Smooth muscle cell (in vitro differentiated cells): ENCODE measurements at regions not wholly inside any gene's neighbourhood (a gene's known extent, or its start where the extent isn't known, plus 50 kb on each side); places are given as distances from the start of the nearest gene placed in this dataset.

Experiments
- DNase-seq: peaks from one replicate; lab custom pipeline; 2025; ENCODE audit not compliant: unreplicated experiment; lab: John Stamatoyannopoulos, UW
- H2AFZ ChIP-seq: fragments of 200-600 bp; sonication (generic); 2 replicates; pipeline ENCODE4 v1.6.0; 2016; ENCODE audit warnings: antibody characterized with exemption, low read depth, mild to moderate bottlenecking
- H3F3A ChIP-seq: fragments of 200-600 bp; sonication (generic); 2 replicates; pipeline ENCODE4 v1.6.0; 2017; ENCODE audit warnings: antibody characterized with exemption, low read depth
- H3K27ac ChIP-seq: fragments of 200-600 bp; sonication (generic); 2 replicates; pipeline ENCODE4 v1.5.1; 2016; ENCODE audit warnings: low read depth, mild to moderate bottlenecking
- H3K27me3 ChIP-seq: fragments of 200-600 bp; sonication (generic); 2 replicates; pipeline ENCODE4 v1.6.1; 2016; ENCODE audit warnings: low read depth, mild to moderate bottlenecking
- H3K36me3 ChIP-seq: fragments of 200-600 bp; sonication (generic); 2 replicates; pipeline ENCODE4 v1.5.1; 2016; ENCODE audit warnings: low read depth
- H3K4me1 ChIP-seq: fragments of 200-600 bp; sonication (generic); 2 replicates; pipeline ENCODE4 v1.5.1; 2016; ENCODE audit warnings: low read depth
- H3K4me2 ChIP-seq: fragments of 200-600 bp; sonication (generic); 2 replicates; pipeline ENCODE4 v1.6.0; 2016; ENCODE audit warnings: mild to moderate bottlenecking
- H3K4me3 ChIP-seq: fragments of 200-600 bp; sonication (generic); 2 replicates; pipeline ENCODE4 v1.5.1; 2016; ENCODE audit warnings: mild to moderate bottlenecking
- H3K79me2 ChIP-seq: fragments of 200-600 bp; sonication (generic); 2 replicates; pipeline ENCODE4 v1.6.0; 2016; ENCODE audit warnings: low read depth, mild to moderate bottlenecking
- H3K9ac ChIP-seq: fragments of 200-600 bp; sonication (generic); 2 replicates; pipeline ENCODE4 v1.6.0; 2016; ENCODE audit warnings: low read depth
- H3K9me3 ChIP-seq: fragments of 200-600 bp; sonication (generic); replicated peaks from 2 replicates; pipeline ENCODE4 v1.5.1; 2016; ENCODE audit warnings: low read depth
- H4K20me1 ChIP-seq: fragments of 200-600 bp; sonication (generic); 2 replicates; pipeline ENCODE4 v1.6.0; 2016; ENCODE audit warnings: low read depth
- WGBS: methylation state at CpG from one replicate; pipeline ENCODE4 v1.1.7; 2016; ENCODE audit warnings: low lambda C conversion rate; 5-methylcytosine and 5-hydroxymethylcytosine counted together
- TF ChIP-seq, protein P1 (sequence below): fragments of 200-600 bp; sonication (generic); IDR thresholded peaks from 2 replicates; pipeline ENCODE4 v1.5.1; 2017; ENCODE audit warnings: borderline replicate concordance, mild to moderate bottlenecking, antibody characterized with exemption; ENCODE audit not compliant: insufficient read depth, poor library complexity, severe bottlenecking

DNA sequence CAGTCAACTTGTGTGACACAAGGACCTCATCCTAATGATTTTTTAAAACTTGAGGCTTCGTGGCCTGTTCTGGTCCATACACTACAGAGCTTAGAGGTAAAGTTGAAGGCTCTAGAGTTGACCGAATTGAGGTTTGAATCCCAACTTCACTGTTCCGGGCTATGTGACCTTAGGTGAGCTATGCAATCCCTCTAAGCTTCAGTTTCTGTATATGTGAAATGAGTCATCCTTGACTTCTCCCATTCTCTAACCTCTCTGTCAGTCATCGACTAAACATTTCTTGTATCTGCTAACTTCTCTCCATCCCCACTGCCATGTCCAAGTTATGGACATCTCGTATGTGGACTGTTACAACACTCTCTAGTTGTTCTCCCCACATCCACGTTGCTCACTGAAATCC lies 178.2 kb upstream of the TMEM45B start:
- WGBS = 60% methylated on average over 6 of the region's 6 CpGs
- H3K4me1 ChIP-seq = peaks cover 8% of the 10 kb centered on the region
- no peak for DNase-seq
- no peak overlapping the region for H2AFZ ChIP-seq
- no peaks in the 10 kb centered on the region for H4K20me1 ChIP-seq
- H3K27me3 ChIP-seq = no peaks in the 10 kb centered on the region
- no peaks in the 10 kb centered on the region for H3K9me3 ChIP-seq
- H3K79me2 ChIP-seq = no peaks in the 10 kb centered on the region
- H3K9ac ChIP-seq = peak overlapping the region; percentile 39
- no peaks in the 10 kb centered on the region for H3K36me3 ChIP-seq
- H3K27ac ChIP-seq = peak overlapping the region; percentile 87
- peaks cover 13% of the 10 kb centered on the region for H3F3A ChIP-seq
- TF ChIP-seq, protein P1, sequence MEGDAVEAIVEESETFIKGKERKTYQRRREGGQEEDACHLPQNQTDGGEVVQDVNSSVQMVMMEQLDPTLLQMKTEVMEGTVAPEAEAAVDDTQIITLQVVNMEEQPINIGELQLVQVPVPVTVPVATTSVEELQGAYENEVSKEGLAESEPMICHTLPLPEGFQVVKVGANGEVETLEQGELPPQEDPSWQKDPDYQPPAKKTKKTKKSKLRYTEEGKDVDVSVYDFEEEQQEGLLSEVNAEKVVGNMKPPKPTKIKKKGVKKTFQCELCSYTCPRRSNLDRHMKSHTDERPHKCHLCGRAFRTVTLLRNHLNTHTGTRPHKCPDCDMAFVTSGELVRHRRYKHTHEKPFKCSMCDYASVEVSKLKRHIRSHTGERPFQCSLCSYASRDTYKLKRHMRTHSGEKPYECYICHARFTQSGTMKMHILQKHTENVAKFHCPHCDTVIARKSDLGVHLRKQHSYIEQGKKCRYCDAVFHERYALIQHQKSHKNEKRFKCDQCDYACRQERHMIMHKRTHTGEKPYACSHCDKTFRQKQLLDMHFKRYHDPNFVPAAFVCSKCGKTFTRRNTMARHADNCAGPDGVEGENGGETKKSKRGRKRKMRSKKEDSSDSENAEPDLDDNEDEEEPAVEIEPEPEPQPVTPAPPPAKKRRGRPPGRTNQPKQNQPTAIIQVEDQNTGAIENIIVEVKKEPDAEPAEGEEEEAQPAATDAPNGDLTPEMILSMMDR = no peak
- peak overlapping the region; percentile 13 for H3K4me2 ChIP-seq
- no peak overlapping the region for H3K4me3 ChIP-seq

DNA sequence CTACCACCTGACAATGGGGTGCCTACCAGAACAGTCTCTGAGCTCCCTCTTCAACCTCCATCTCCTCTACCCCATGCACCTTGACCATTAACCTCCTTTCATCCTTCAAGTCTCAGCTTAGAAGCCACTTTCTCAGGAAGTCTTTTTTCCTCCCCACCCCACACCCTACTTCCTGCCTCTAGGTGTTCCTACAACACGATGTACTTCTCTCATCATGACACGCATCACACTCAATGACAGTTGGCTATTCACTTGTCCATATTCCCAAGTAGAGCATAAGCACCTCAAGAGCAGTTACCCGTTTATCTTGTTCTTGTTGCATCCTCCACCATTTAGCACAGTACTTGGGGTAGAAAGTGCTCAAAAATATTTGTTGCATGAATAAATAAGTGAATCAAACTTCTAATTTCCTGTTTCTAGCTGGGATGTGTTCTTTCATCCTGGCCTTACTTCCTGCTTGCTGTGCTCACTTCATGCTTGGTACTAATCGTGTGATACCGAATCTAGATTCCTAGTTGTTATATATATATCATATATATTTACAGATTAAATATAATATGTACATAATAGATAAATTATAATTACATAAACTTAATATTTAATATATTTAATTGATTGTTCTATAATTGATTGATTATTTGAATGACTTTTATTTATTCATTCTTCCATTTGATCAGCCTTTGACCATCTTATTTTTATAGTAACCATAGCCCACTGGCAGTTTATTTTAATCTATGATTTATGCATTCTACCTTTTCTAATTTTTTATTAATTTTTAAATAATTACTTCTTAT lies 177.5 kb upstream of the TMEM45B start:
- H2AFZ ChIP-seq = no peak overlapping the region
- 86% methylated on average over 5 of the region's 5 CpGs for WGBS

DNA sequence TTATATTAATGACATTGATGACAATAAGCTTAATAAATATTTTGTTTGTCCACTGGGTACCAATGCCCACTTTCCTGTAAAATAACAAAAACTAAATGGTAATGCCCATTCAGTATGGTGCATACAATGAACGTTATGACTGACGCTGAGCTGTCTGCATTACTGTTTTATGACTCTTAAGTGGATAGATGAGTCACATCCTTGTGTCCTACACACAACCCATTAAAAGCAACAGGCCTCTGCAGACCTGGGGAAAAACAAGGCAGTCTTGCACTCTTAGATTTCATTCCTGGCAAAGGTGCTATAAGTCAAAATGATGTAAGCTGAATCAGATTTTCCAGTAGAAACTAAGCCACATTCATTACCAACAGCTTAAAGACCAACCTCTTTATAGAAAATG lies 176.3 kb upstream of the TMEM45B start:
- TF ChIP-seq, protein P1 = no peak
- Histone ChIP-seq H3K36me3 (no peaks in the 10 kb centered on the region), H3K27ac (peak overlapping the region; percentile 91), H3K4me1 (peaks cover 8% of the 10 kb centered on the region), H3K9ac (peak overlapping the region; percentile 59), H4K20me1 (no peaks in the 10 kb centered on the region), H2AFZ (no peak overlapping the region), H3K79me2 (no peaks in the 10 kb centered on the region), H3F3A (peaks cover 13% of the 10 kb centered on the region), H3K27me3 (no peaks in the 10 kb centered on the region), H3K4me2 (peak overlapping the region; percentile 73), H3K9me3 (no peaks in the 10 kb centered on the region), H3K4me3 (no peak overlapping the region)
- WGBS = 1% methylated on average over 2 of the region's 2 CpGs
- no peak for DNase-seq

More for the DNA sequence above, 177.5 kb upstream of the TMEM45B start:
- TF ChIP-seq, protein P1 = no peak
- Histone ChIP-seq H3K9ac (peak overlapping the region; percentile 58), H3K27ac (peak overlapping the region; percentile 91), H3K9me3 (no peaks in the 10 kb centered on the region), H3K79me2 (no peaks in the 10 kb centered on the region), H3K36me3 (no peaks in the 10 kb centered on the region), H3F3A (peaks cover 13% of the 10 kb centered on the region), H3K4me3 (no peak overlapping the region), H3K4me1 (peaks cover 8% of the 10 kb centered on the region), H4K20me1 (no peaks in the 10 kb centered on the region), H3K4me2 (no peak overlapping the region), H3K27me3 (no peaks in the 10 kb centered on the region)
- no peak for DNase-seq

DNA sequence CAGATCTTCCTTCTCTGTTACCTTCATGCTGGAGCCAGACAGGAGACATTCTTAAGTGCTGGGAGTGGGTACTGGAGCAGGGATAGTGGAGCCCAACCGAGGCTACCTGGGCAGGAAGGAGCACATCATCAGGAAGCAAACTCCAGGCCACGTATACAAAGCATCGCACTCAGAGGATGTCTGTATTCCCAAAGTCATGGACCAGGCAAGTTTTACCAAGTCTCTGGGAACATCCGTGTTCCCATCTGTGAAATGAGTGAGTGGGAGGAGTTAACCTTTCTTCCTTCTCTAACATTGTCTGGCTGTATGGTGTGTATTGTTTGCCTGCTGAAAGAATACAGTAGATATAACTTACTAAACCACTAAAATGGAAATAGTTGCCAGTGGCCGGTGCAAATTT lies 175.0 kb upstream of the TMEM45B start:
- Histone ChIP-seq H3K27me3 (no peaks in the 10 kb centered on the region), H3K36me3 (no peaks in the 10 kb centered on the region), H3K4me1 (peaks cover 8% of the 10 kb centered on the region), H3K4me2 (peak overlapping the region; percentile 73), H4K20me1 (no peaks in the 10 kb centered on the region), H3K9ac (peak overlapping the region; percentile 59), H3K9me3 (no peaks in the 10 kb centered on the region), H3K79me2 (no peaks in the 10 kb centered on the region), H3K4me3 (no peak overlapping the region), H2AFZ (no peak overlapping the region), H3F3A (peaks cover 13% of the 10 kb centered on the region), H3K27ac (peak overlapping the region; percentile 91)
- 94% methylated on average over 5 of the region's 5 CpGs for WGBS
- TF ChIP-seq, protein P1 = no peak
- no peak for DNase-seq
